ENCODE measurements at regions not wholly inside any gene's neighbourhood (a gene's known extent, or its start where the extent isn't known, plus 50 kb on each side); places are given as distances from the start of the nearest gene placed in this dataset.
"Not testable (repeated sequence)": the region's sequence is repeated elsewhere in the genome, so short reads cannot be mapped to it uniquely, and the experiment has no call there.

GRCh38 chr14:71551291-71551950 is 380.8 kb upstream of the RGS6 start:
- no peak for DNase-seq

DNA sequence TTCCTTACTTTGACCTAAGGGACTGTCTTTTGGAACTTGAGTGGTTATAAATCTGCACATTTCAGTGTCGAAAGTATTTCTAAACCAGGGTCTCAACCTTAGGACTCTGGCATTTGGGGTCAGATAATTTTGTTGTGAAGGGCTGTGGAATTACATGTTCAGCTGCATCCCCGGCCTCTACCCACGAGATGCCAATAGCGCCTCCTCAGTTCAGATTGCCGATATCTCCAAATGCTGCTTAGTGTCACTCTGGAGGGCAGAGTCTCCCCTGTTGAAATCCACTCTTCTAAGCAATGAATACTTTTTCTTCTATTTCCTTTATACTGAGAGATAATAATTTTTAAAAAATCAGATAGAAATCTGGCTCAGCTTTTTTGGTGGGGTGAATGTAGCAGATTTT is 379.4 kb upstream of the RGS6 start:
- DNase-seq = no peak

DNA sequence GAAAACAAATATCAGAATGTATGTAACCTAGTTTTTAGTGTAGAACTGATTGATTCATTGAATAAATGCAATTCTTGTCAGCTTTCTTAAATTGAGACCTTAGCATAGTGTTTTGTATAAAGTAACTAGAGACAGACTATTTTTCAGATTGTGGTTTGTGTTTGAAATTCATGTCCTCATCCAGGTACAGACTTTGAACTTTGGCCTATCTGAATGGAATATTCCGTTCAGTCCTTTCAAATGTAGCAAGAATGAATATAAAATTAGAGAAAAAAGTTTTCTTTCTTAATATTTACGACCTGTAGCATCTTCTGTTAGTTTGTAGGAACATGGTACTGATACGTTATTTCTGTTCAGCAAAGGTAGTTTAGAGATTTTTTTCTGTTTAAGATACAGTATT is 378.4 kb upstream of the RGS6 start:
- DNase-seq = no peak

- DNase-seq = no peak
These were observed 377.9 kb upstream of the RGS6 start for GRCh38 chr14:71554323-71554722.

- no peak for DNase-seq
These were observed 377.1 kb upstream of the RGS6 start for GRCh38 chr14:71554959-71555612.

DNA sequence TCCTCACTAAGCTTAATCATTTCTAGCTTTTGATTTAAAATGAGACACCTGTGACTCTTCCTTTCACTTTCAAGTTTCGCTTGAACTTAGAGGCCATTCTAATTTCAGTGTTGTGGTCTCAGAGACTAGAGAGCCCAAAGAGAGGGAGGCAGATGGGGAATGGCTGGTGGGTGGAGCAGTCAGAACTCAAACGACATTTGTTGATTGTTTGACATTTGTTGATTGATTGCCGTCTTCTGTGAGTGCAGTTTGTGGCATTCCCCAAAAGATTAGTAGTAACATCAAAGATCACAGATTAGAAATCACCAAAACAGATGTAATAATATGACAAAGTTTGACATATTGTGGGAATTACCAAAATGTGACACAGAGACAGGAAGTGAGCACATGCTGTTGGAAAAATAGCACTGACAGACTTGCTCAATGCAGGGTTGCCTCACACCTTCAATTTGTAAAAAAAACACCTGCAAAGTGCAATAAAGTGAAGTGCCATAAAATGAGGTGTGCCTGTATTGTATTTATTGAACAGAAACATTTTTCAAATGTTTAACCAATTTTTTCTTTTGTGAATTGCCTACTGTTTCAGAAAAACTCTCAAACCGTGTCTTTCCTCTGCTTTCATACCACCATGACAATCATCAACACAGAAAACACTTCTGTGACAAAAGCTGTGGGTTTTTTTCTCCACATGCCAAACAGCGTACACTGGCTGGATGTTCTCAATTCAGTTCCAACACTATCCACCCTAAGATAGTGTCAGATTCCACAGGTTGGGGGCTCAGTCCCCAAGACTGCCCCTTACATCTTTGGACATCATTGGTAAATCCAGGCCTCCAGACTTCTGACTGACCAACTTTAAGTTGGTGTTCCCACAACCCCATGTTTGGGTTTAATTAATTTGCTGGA is 376.3 kb upstream of the RGS6 start:
- peak; percentile 28 for DNase-seq

DNA sequence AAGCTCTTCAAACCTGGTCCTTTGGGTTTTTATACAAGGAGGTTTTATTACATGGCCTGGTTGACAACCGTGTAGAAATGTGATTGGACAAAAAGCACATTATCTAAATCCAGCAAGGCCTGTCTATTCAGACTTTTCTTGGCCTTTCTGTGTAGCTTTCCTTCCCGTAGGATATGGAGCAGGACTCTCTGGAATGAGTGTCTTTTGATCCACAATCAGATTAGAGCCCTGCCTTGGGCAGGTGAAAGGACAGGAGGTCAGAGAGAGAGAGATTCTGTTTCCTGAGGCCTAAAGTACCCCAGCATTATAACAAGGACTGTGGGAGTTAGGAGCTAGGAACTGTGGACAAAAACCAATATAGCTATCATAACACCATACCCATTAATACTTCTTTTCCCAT is 375.5 kb upstream of the RGS6 start:
- no peak for DNase-seq

GRCh38 chr14:71557351-71557750 is 374.9 kb upstream of the RGS6 start:
- no peak for DNase-seq

GRCh38 chr14:71558943-71559342 is 373.3 kb upstream of the RGS6 start:
- not testable (repeated sequence) for DNase-seq

GRCh38 chr14:71560751-71561150 is 371.5 kb upstream of the RGS6 start:
- DNase-seq = no peak

GRCh38 chr14:71563492-71564153 is 368.6 kb upstream of the RGS6 start:
- DNase-seq = no peak

DNA sequence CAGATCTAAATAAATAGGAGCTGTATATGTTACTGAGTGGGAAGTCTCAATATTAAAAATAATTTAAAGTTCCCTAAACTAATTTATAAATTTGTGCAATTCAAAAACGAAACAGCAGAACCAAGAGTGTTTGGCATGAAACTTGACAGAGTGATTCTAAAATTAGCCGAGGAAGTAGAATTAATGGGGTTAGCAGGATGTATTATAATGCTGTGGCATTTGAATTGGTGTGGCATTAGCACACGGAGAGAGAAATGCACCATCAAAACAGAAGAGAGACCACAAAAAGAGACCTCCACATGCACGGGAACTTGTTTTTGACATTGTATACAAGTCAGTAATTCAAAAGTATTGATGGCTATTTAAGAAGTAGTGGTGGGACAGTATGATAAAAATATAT is 366.0 kb upstream of the RGS6 start:
- no peak for DNase-seq

GRCh38 chr14:71567499-71568133 is 364.6 kb upstream of the RGS6 start:
- DNase-seq = not testable (repeated sequence)

DNA sequence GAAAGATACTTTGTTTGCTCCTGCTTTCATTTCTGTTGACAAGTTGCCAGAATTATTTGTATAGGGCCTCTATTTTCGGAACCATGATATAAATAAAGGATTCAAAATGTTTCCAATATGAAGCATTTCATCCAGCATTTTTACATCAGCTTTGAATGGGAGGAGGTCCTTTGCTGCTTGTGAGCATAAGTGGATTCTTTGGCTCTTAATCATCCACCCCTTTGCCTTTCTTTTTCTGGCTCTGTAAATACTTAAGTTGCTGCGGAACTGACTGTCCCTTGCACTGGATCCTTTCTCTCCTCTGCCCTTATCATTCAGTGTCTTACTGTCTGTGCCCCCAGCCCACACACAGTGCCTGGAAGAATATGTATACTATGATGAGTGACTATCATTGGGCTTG is 357.3 kb upstream of the RGS6 start:
- no peak for DNase-seq

DNA sequence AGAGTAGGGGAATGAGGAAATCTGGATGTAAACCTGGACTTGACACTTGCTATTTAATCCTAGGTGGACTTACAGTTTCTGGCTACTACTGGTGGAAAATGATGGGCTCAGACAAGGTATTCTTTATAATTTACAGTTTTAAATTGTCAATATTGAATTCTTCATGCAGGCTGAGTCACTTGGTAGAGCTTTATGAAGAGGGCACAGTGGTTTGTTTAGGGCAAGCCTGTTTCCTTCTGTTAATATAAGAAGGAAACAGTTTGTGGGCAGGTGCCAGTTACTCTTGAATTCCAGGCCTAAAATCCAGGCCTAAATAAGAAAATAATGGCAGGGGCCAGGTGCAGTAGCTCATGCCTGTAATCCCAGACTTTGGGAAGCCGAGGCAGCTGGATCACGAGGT is 355.8 kb upstream of the RGS6 start:
- DNase-seq = no peak

DNA sequence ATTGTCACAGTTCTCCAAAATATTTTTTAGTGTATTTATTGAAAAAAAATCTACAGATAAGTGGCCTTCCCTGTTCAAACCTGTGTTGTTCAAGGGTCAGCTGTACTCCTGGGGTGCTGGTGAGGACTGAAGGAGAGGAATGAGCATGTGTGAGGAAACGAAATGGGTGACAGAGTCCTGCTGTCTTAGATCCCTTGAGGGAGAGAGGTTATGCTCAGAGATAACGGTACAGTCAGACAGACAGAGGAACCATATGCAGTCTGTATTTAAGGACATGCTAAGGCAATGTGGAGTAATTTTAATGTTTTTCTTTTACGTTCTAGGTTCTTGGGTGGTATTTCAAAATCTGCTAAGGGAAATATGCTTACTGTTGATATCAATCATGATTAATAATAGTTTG is 352.9 kb upstream of the RGS6 start:
- DNase-seq = no peak

DNA sequence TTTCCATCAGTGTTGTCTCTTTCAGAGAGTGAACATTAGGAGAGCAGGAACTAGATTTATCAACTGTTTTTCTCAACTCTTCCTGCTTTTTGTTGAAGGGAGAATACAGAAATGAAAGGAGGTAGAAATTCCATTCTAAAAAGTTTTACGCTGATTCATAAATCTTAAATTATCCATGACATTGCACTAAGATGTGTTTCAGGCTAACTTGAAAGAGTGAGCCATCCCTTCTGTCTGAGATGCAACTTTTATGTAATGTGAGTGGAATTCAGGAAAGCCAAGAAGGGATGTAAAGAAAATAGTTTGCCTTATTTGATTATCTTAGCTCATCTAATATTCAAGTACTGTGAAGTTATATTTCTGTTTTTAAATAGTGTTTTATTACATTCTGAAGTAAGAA is 349.5 kb upstream of the RGS6 start:
- no peak for DNase-seq

DNA sequence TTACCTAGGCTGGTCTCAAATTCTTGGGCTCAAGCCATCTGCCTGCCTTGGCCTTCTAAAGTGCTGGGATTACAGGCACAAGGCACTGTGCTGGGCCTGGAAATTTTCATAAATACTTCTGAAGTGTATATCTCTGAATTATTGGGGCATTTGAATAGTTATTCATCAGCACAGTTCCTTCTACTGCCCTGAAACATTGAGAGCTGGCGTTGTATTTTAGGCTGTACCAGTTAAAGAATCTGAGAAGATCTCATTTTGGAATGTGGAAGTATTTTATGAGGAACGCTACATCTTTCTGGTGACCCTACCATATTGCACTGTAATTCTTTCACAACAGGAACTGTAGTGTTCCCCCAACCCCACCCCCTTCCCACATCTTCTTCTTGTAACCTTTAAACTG is 349.0 kb upstream of the RGS6 start:
- DNase-seq = no peak

GRCh38 chr14:71583705-71584104 is 348.5 kb upstream of the RGS6 start:
- DNase-seq = no peak

DNA sequence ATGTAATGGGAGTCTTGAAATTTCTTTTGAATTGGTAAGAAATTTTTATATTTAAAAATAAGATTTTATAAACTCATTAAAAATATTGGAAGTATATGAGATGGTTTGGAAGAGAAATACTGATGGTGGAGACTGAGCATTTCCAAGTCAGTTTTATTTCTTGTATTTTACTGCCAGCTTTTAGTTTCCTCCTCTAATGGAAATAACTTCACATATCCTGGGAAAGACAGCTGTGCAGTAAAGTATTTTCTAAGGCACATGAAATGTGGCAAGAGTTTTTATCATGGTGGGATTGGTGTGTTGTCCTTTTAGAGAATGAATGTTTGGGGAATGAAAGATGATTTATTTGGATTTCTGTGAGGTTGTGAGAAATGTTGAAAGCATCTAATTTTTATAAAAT is 346.9 kb upstream of the RGS6 start:
- no peak for DNase-seq

DNA sequence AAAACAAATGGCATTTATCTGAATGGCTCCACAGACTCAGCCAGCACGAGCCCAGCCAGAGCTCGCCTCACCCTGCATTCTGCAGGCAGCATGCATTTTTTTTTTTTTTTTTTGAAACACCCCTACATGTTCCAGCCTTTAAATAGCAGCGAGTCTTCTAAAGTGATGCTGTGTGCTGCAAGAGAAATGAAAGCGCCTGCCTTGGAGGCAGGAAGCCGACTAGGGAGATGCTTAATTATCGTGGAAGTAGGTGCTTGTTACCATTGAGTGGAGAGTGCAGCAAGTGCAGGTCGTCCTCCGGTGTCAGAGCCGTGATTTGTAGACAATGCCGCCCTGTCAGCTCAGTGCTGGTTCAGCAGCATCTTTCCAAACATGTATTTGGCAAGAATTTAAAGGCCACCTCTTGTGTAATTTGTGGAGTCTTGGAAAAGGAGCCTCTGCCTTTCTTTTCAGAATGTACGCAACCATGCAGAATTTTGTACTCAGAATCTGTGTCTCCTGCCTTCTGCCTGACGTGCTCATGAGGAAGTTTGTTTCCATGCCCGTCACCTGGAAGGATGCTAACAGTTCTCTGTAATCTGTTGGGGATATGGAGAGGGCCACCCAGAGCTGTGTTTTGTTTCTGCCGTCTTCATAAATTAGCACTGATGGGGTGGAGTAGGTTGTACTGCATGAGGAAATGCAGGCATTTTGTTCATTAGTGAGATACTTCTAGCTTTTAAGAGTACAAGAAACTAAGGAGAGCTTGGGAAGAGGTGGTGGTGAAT is 345.9 kb upstream of the RGS6 start:
- no peak for DNase-seq

- no peak for DNase-seq
These were observed 344.2 kb upstream of the RGS6 start for GRCh38 chr14:71588028-71588427.

Measured in activated gamma-delta T cell treated with Interleukin-2 at 50 U/mL for 16 hours (primary cell).